ENCODE measurements at regions not wholly inside any gene's neighbourhood (a gene's known extent, or its start where the extent isn't known, plus 50 kb on each side); places are given as distances from the start of the nearest gene placed in this dataset.
"Not testable (repeated sequence)": the region's sequence is repeated elsewhere in the genome, so short reads cannot be mapped to it uniquely, and the experiment has no call there.

DNA sequence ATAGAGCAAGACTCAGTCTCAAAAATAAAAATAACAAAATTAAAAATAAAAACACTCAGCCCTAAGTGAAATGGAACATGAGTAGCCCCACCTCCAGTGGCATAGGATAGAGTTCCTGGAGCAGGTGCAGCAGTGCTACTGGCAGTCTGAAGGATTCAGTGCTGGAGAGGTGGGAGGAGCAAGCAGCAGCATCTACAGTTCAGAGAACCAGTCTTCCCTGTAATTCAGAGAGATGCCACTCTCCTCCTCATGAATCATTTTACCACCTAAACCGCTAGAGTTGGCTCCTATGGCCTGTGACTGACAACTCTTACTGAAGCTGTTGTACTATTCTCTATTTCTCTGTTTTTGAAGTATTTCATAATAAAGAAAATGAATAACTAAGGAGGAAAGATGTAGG, 56.0 kb upstream of the SMURF2 start:
- in situ Hi-C loops (cut with MboI; ENCODE audit: low pct_ligation_motif_present in 1 of 4, low pct_unique_long_range_greater_than_20kb in 1 of 4, low sequenced_read_pairs in 3 of 4), result no loop called here
- Histone ChIP-seq H3K36me3 (no peaks in the 10 kb centered on the region), H3K4me1 (peaks cover 0 to 13% (median 4%) of the 10 kb centered on the region in 4 donors), H3K9me3 (no peaks in the 10 kb centered on the region), H3K27me3 (no peaks in the 10 kb centered on the region), H3K27ac (no peak overlapping the region), H3K4me3 (no peak overlapping the region)
- intact Hi-C loops (cut with DNase I; ENCODE audit: low total_unique reads), result no loop called here
- 70 to 100% methylated on average over 1 of the region's 1 CpG for WGBS, 2 donors (ENCODE audit: low coverage in 1 of 2)
- TF ChIP-seq POLR2A (IDR thresholded peaks at IDR 0.05), result no peak
- no peak for TF ChIP-seq EP300 (IDR thresholded peaks at IDR 0.05; ENCODE audit: low read depth)
- no peak for TF ChIP-seq POLR2AphosphoS5 (IDR thresholded peaks at IDR 0.05)
- TF ChIP-seq, protein P1, sequence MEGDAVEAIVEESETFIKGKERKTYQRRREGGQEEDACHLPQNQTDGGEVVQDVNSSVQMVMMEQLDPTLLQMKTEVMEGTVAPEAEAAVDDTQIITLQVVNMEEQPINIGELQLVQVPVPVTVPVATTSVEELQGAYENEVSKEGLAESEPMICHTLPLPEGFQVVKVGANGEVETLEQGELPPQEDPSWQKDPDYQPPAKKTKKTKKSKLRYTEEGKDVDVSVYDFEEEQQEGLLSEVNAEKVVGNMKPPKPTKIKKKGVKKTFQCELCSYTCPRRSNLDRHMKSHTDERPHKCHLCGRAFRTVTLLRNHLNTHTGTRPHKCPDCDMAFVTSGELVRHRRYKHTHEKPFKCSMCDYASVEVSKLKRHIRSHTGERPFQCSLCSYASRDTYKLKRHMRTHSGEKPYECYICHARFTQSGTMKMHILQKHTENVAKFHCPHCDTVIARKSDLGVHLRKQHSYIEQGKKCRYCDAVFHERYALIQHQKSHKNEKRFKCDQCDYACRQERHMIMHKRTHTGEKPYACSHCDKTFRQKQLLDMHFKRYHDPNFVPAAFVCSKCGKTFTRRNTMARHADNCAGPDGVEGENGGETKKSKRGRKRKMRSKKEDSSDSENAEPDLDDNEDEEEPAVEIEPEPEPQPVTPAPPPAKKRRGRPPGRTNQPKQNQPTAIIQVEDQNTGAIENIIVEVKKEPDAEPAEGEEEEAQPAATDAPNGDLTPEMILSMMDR (IDR thresholded peaks at IDR 0.05), result no peak
- no peak for DNase-seq

- in situ Hi-C loops (cut with MboI; ENCODE audit: low pct_ligation_motif_present in 1 of 4, low pct_unique_long_range_greater_than_20kb in 1 of 4, low sequenced_read_pairs in 3 of 4); H3K27ac ChIP-seq; H3K4me3 ChIP-seq; H3K27me3 ChIP-seq; H3K9me3 ChIP-seq; H3K36me3 ChIP-seq; intact Hi-C loops (cut with DNase I; ENCODE audit: low total_unique reads); DNase-seq: not testable (repeated sequence)
- 96% methylated on average over 26 of the region's 27 CpGs; no CpG with 5 or more reads in 1 of the 2 donors for WGBS, 2 donors (ENCODE audit: low coverage in 1 of 2)
- H3K4me1 ChIP-seq, result peaks cover 0 to 17% (median 6%) of the 10 kb centered on the region in 4 donors
These were observed 54.4 kb upstream of the SMURF2 start for GRCh38 chr17:64716496-64716895.

GRCh38 chr17:64713786-64714185, 51.7 kb upstream of the SMURF2 start:
- peak overlapping the region in 3 of 4 donors; percentile 24 to 44 (median 24) for H3K4me3 ChIP-seq

GRCh38 chr17:64712557-64713351, 50.6 kb upstream of the SMURF2 start:
- in situ Hi-C loops (cut with MboI; ENCODE audit: low pct_ligation_motif_present in 1 of 4, low pct_unique_long_range_greater_than_20kb in 1 of 4, low sequenced_read_pairs in 3 of 4); H3K27me3 ChIP-seq; H3K9me3 ChIP-seq; DNase-seq; H3K4me3 ChIP-seq; intact Hi-C loops (cut with DNase I; ENCODE audit: low total_unique reads); H3K36me3 ChIP-seq: not testable (repeated sequence)
- 55 to 90% methylated on average over 2 to 10 of the region's 11 CpGs for WGBS, 2 donors (ENCODE audit: low coverage in 1 of 2)
- H3K4me1 ChIP-seq, result peaks cover 3 to 38% (median 20%) of the 10 kb centered on the region in 4 donors
- peak overlapping the region in 3 of 4 donors; percentile 10 to 63 (median 55) for H3K27ac ChIP-seq

More at GRCh38 chr17:64713786-64714185, 51.7 kb upstream of the SMURF2 start:
- DNase-seq, result peak; percentile 38
- in situ Hi-C loops (cut with MboI; ENCODE audit: low pct_ligation_motif_present in 1 of 4, low pct_unique_long_range_greater_than_20kb in 1 of 4, low sequenced_read_pairs in 3 of 4); intact Hi-C loops (cut with DNase I; ENCODE audit: low total_unique reads); H3K36me3 ChIP-seq; H3K27me3 ChIP-seq; H3K9me3 ChIP-seq: not testable (repeated sequence)
- peak overlapping the region; percentile 10 to 63 (median 53) for H3K27ac ChIP-seq
- H3K4me1 ChIP-seq, result peaks cover 0 to 29% (median 13%) of the 10 kb centered on the region in 4 donors
- WGBS, 2 donors (ENCODE audit: low coverage in 1 of 2), result 8% methylated on average over 7 of the region's 7 CpGs; no CpG with 5 or more reads in 1 of the 2 donors

Small RNAs in the stretch of these regions (small RNA-seq; reads per million reads assigned to genes)
- gene AC103810.3, result 0 reads per million in 4 donors
- gene BPTFP1, result 0 reads per million in 4 donors
- gene MINOS1P2, result 0 reads per million in 4 donors
- gene MIR6080, result 0 reads per million in 4 donors
